ENCODE measurements at regions not wholly inside any gene's neighbourhood (a gene's known extent, or its start where the extent isn't known, plus 50 kb on each side); places are given as distances from the start of the nearest gene placed in this dataset.

- TF ChIP-seq CTCF (conservative IDR thresholded peaks at IDR 0.05; ENCODE audit: low read depth, low read length), result no peak
- TF ChIP-seq RCOR1 (IDR thresholded peaks at IDR 0.05; ENCODE audit: insufficient replicate concordance, low read length), result no peak
- TF ChIP-seq RFX5 (IDR thresholded peaks at IDR 0.05; ENCODE audit: low read depth, low read length), result no peak
- no peak for TF ChIP-seq POLR2A (IDR thresholded peaks at IDR 0.05; ENCODE audit: low read depth, low read length)
- no peak for TF ChIP-seq CHD1 (IDR thresholded peaks at IDR 0.05; ENCODE audit: low read depth, low read length)
- TF ChIP-seq CEBPB (IDR thresholded peaks at IDR 0.05; ENCODE audit: low read depth, low read length), result no peak
- no peak for TF ChIP-seq SMC3 (IDR thresholded peaks at IDR 0.05; ENCODE audit: low read depth, low read length)
- TF ChIP-seq BHLHE40 (IDR thresholded peaks at IDR 0.05; ENCODE audit: low read depth, low read length), result no peak
- no peak for TF ChIP-seq MAZ (IDR thresholded peaks at IDR 0.05; ENCODE audit: borderline replicate concordance, low read depth, low read length)
Measured at GRCh38 chr3:113079218-113079961, 88.6 kb downstream of the GTPBP8 start.

All from IMR-90 (cell line).